Mesenchymal stem cell (in vitro differentiated cells and primary cell): ENCODE measurements at regions not wholly inside any gene's neighbourhood (a gene's known extent, or its start where the extent isn't known, plus 50 kb on each side); places are given as distances from the start of the nearest gene placed in this dataset.

Experiments
- DNase-seq: peaks from one replicate; pipeline ENCODE4 v3.0.0-alpha.2; 2013
- H2AFZ ChIP-seq: one replicate; pipeline ENCODE4 v1.6.1; 2013; ENCODE audit warnings: low read depth, mild to moderate bottlenecking, control low read depth, inconsistent platforms, low read length, moderate library complexity
- H2AK5ac ChIP-seq: 2 replicates; pipeline ENCODE4 v1.6.1; 2013; ENCODE audit warnings: low read length, moderate library complexity, mild to moderate bottlenecking, inconsistent platforms; ENCODE audit not compliant: severe bottlenecking
- H2BK120ac ChIP-seq: one replicate; pipeline ENCODE4 v1.6.1; 2013; ENCODE audit warnings: low read depth, mild to moderate bottlenecking, inconsistent platforms, low read length, moderate library complexity
- H2BK12ac ChIP-seq, 2 experiments: one replicate each; pipeline ENCODE4 v1.6.1; 2013; ENCODE audit warnings: inconsistent platforms in 2 of 2, low read length in 2 of 2, mild to moderate bottlenecking in 2 of 2, moderate library complexity in 2 of 2, control low read depth in 1 of 2
- H2BK15ac ChIP-seq: one replicate; pipeline ENCODE4 v1.6.1; 2013; ENCODE audit warnings: mild to moderate bottlenecking, low read depth, inconsistent platforms; ENCODE audit not compliant: poor library complexity, severe bottlenecking
- H2BK5ac ChIP-seq: 2 replicates; pipeline ENCODE4 v1.6.1; 2013; ENCODE audit warnings: low read depth, mild to moderate bottlenecking, low read length, control low read depth, inconsistent platforms; ENCODE audit not compliant: poor library complexity, severe bottlenecking
- H3K14ac ChIP-seq, 2 experiments: one replicate each; pipeline ENCODE4 v1.6.1; 2013; ENCODE audit warnings: inconsistent platforms in 2 of 2, low read length in 2 of 2, control low read depth in 1 of 2, mild to moderate bottlenecking in 1 of 2, moderate library complexity in 1 of 2
- H3K18ac ChIP-seq, 2 experiments: one replicate each; pipeline ENCODE4 v1.6.1; 2013; ENCODE audit warnings: inconsistent platforms in 2 of 2, low read length in 2 of 2, control low read depth in 1 of 2, low read depth in 1 of 2, mild to moderate bottlenecking in 1 of 2
- H3K23ac ChIP-seq, 2 experiments: one replicate each; pipeline ENCODE4 v1.6.1; 2013; ENCODE audit warnings: inconsistent platforms in 2 of 2, low read length in 2 of 2, mild to moderate bottlenecking in 2 of 2, moderate library complexity in 2 of 2, control low read depth in 1 of 2
- H3K27ac ChIP-seq: 2 replicates; pipeline ENCODE4 v1.5.1; 2013; ENCODE audit warnings: mild to moderate bottlenecking, moderate library complexity, low read length, control low read depth, inconsistent platforms; ENCODE audit not compliant: poor library complexity, severe bottlenecking
- H3K27me3 ChIP-seq, 2 experiments: 2 replicates each; pipeline versions ENCODE4 v1.6.1 to v1.7.0; 2013; ENCODE audit warnings: low read length in 2 of 2, mild to moderate bottlenecking in 2 of 2, moderate library complexity in 2 of 2, control low read depth in 1 of 2, inconsistent platforms in 1 of 2; ENCODE audit not compliant: control insufficient read depth in 1 of 2, insufficient read depth in 1 of 2
- H3K36me3 ChIP-seq, 2 experiments: 2 replicates each; pipeline versions ENCODE4 v1.6.1 to v1.7.0; 2013; ENCODE audit warnings: low read length in 2 of 2, control low read depth in 1 of 2, inconsistent platforms in 1 of 2, low read depth in 1 of 2, mild to moderate bottlenecking in 1 of 2; ENCODE audit not compliant: insufficient read depth in 2 of 2, control insufficient read depth in 1 of 2
- H3K4ac ChIP-seq, 2 experiments: one replicate each; pipeline ENCODE4 v1.6.1; 2013; ENCODE audit warnings: inconsistent platforms in 2 of 2, low read length in 2 of 2, mild to moderate bottlenecking in 2 of 2, moderate library complexity in 2 of 2, control low read depth in 1 of 2, low read depth in 1 of 2
- H3K4me1 ChIP-seq: 2 replicates; pipeline ENCODE4 v1.6.1; 2013; ENCODE audit warnings: low read depth, low read length, control low read depth; ENCODE audit not compliant: control insufficient read depth, insufficient read depth
- H3K4me2 ChIP-seq: 2 replicates; pipeline ENCODE4 v1.6.1; 2013; ENCODE audit warnings: low read length, mild to moderate bottlenecking, inconsistent platforms; ENCODE audit not compliant: poor library complexity, severe bottlenecking
- H3K4me3 ChIP-seq, 2 experiments: 2 replicates each; pipeline versions ENCODE4 v1.5.1 to v1.7.0; 2013; ENCODE audit warnings: low read length in 2 of 2, mild to moderate bottlenecking in 2 of 2, control low read depth in 1 of 2, low read depth in 1 of 2; ENCODE audit not compliant: insufficient read depth in 1 of 2
- H3K79me1 ChIP-seq: replicated peaks from 2 replicates; pipeline ENCODE4 v1.6.1; 2013; ENCODE audit warnings: mild to moderate bottlenecking, control low read depth, low read length, inconsistent platforms; ENCODE audit not compliant: poor library complexity, severe bottlenecking
- H3K9ac ChIP-seq: 2 replicates; pipeline ENCODE4 v1.7.0; 2013; ENCODE audit warnings: mild to moderate bottlenecking, low read length, moderate library complexity
- H3K9me3 ChIP-seq: 2 replicates; pipeline ENCODE4 v1.7.0; 2013; ENCODE audit warnings: mild to moderate bottlenecking, low read length; ENCODE audit not compliant: control insufficient read depth
- H4K8ac ChIP-seq: one replicate; pipeline ENCODE4 v1.6.1; 2013; ENCODE audit warnings: inconsistent platforms, mild to moderate bottlenecking, low read length, moderate library complexity
- H4K91ac ChIP-seq: one replicate; pipeline ENCODE4 v1.6.1; 2013; ENCODE audit warnings: mild to moderate bottlenecking, low read length, inconsistent platforms
- WGBS: methylation state at CpG from one replicate; pipeline ENCODE4 v1.1.7; 2013; ENCODE audit warnings: mixed read lengths; 5-methylcytosine and 5-hydroxymethylcytosine counted together

GRCh38 chr12:127275416-127275815 is 991.6 kb upstream of the TMEM132C start:
- H3K9me3 ChIP-seq, result no peaks in the 10 kb centered on the region
- H2AFZ ChIP-seq, result no peak overlapping the region
- no peak overlapping the region for H2AK5ac ChIP-seq
- no peak overlapping the region for H3K23ac ChIP-seq
- H3K27me3 ChIP-seq, result peaks cover 0 to 3% of the 10 kb centered on the region in 2 experiments
- DNase-seq, result no peak
- H3K9ac ChIP-seq, result no peak overlapping the region
- H3K4me2 ChIP-seq, result no peak overlapping the region
- no peak overlapping the region for H3K4me3 ChIP-seq
- whole genome bisulfite sequencing, result 100% methylated on average over 3 of the region's 4 CpGs
- no peak overlapping the region for H3K18ac ChIP-seq
- no peak overlapping the region for H3K14ac ChIP-seq
- H3K79me1 ChIP-seq, result no peaks in the 10 kb centered on the region
- H2BK120ac ChIP-seq, result no peak overlapping the region
- no peaks in the 10 kb centered on the region for H3K4me1 ChIP-seq
- no peak overlapping the region for H3K27ac ChIP-seq
- no peak overlapping the region for H2BK12ac ChIP-seq
- H3K36me3 ChIP-seq, result no peaks in the 10 kb centered on the region
- no peak overlapping the region for H4K91ac ChIP-seq
- H2BK15ac ChIP-seq, result no peak overlapping the region
- no peak overlapping the region for H4K8ac ChIP-seq
- H3K4ac ChIP-seq, result no peak overlapping the region
- H2BK5ac ChIP-seq, result no peak overlapping the region

GRCh38 chr12:127277882-127278281 is 989.1 kb upstream of the TMEM132C start:
- Histone ChIP-seq H4K91ac (no peak overlapping the region), H3K23ac (no peak overlapping the region), H4K8ac (no peak overlapping the region), H2BK5ac (no peak overlapping the region), H3K14ac (no peak overlapping the region), H3K9ac (no peak overlapping the region), H3K36me3 (no peaks in the 10 kb centered on the region), H3K79me1 (no peaks in the 10 kb centered on the region), H3K4me3 (no peak overlapping the region), H2AK5ac (no peak overlapping the region), H2BK15ac (no peak overlapping the region), H3K27me3 (peaks cover 0 to 3% of the 10 kb centered on the region in 2 experiments), H3K4ac (no peak overlapping the region), H3K27ac (no peak overlapping the region), H2BK120ac (no peak overlapping the region), H2AFZ (no peak overlapping the region), H3K4me1 (peaks cover 3% of the 10 kb centered on the region), H2BK12ac (no peak overlapping the region), H3K9me3 (no peaks in the 10 kb centered on the region), H3K18ac (no peak overlapping the region), H3K4me2 (no peak overlapping the region)
- WGBS, result 53% methylated on average over 7 of the region's 7 CpGs
- no peak for DNase-seq

- no peaks in the 10 kb centered on the region for H3K9me3 ChIP-seq
- peaks cover 3% of the 10 kb centered on the region for H3K4me1 ChIP-seq
- peaks cover 0 to 3% of the 10 kb centered on the region in 2 experiments for H3K27me3 ChIP-seq
- H4K8ac ChIP-seq, result no peak overlapping the region
- no peak overlapping the region for H2BK15ac ChIP-seq
- no peak overlapping the region for H3K4me2 ChIP-seq
- no peak overlapping the region for H2BK12ac ChIP-seq
- no peak overlapping the region for H4K91ac ChIP-seq
- no peaks in the 10 kb centered on the region for H3K79me1 ChIP-seq
- no peak overlapping the region for H3K27ac ChIP-seq
- no peak for DNase-seq
- H2BK120ac ChIP-seq, result no peak overlapping the region
- H3K14ac ChIP-seq, result no peak overlapping the region
- H3K36me3 ChIP-seq, result no peaks in the 10 kb centered on the region
- no peak overlapping the region for H2AK5ac ChIP-seq
- no peak overlapping the region for H3K23ac ChIP-seq
- no peak overlapping the region for H3K4ac ChIP-seq
- no peak overlapping the region for H2BK5ac ChIP-seq
- H3K4me3 ChIP-seq, result no peak overlapping the region
- H2AFZ ChIP-seq, result no peak overlapping the region
- 88% methylated on average over 3 of the region's 3 CpGs for WGBS
- peak overlapping the region; percentile 18 for H3K9ac ChIP-seq
- no peak overlapping the region for H3K18ac ChIP-seq
Measured at GRCh38 chr12:127278351-127278750, 988.6 kb upstream of the TMEM132C start.

GRCh38 chr12:127280393-127281275 is 986.3 kb upstream of the TMEM132C start:
- no peak overlapping the region for H2BK12ac ChIP-seq
- peaks cover 6% of the 10 kb centered on the region for H3K4me1 ChIP-seq
- H3K14ac ChIP-seq, result no peak overlapping the region
- no peak overlapping the region for H2AFZ ChIP-seq
- no peak overlapping the region for H3K4me3 ChIP-seq
- H3K18ac ChIP-seq, result no peak overlapping the region
- H3K4ac ChIP-seq, result no peak overlapping the region
- no peak overlapping the region for H3K23ac ChIP-seq
- no peaks in the 10 kb centered on the region for H3K9me3 ChIP-seq
- no peaks in the 10 kb centered on the region for H3K36me3 ChIP-seq
- no peak overlapping the region for H2BK120ac ChIP-seq
- H3K79me1 ChIP-seq, result no peaks in the 10 kb centered on the region
- H3K27me3 ChIP-seq, result peaks cover 0 to 3% of the 10 kb centered on the region in 2 experiments
- no peak overlapping the region for H4K8ac ChIP-seq
- no peak overlapping the region for H4K91ac ChIP-seq
- no peak overlapping the region for H3K4me2 ChIP-seq
- H3K9ac ChIP-seq, result no peak overlapping the region
- DNase-seq, result peak; percentile 3
- H3K27ac ChIP-seq, result no peak overlapping the region
- H2BK15ac ChIP-seq, result no peak overlapping the region
- 10% methylated on average over 43 of the region's 43 CpGs for WGBS
- no peak overlapping the region for H2AK5ac ChIP-seq
- no peak overlapping the region for H2BK5ac ChIP-seq
